Stimulated activated CD4-positive, alpha-beta T cell treated with anti-CD3 and anti-CD28 coated beads, Interleukin-4, amount 100 ng/mL, for 24 hours (primary cell): ENCODE measurements at regions not wholly inside any gene's neighbourhood (a gene's known extent, or its start where the extent isn't known, plus 50 kb on each side); places are given as distances from the start of the nearest gene placed in this dataset.
A peak's percentile ranks its signal among the peaks of the same experiment; 100 is the strongest.

Experiments
- DNase-seq: peaks from one replicate; pipeline ENCODE4 v3.0.0-alpha.2; 2020

- no peak for DNase-seq
Observed at GRCh38 chr9:21565155-21565554, 83.0 kb upstream of the IFNE start.

- DNase-seq, result no peak
Observed at GRCh38 chr9:21567926-21568325, 85.8 kb upstream of the IFNE start.

- DNase-seq, result no peak
Observed at GRCh38 chr9:21568484-21568883, 86.4 kb upstream of the IFNE start.

GRCh38 chr9:21569721-21570120 is 87.6 kb upstream of the IFNE start:
- DNase-seq, result no peak

GRCh38 chr9:21570643-21571275 is 88.6 kb upstream of the IFNE start:
- no peak for DNase-seq

GRCh38 chr9:21574261-21574660 is 92.1 kb upstream of the IFNE start:
- DNase-seq, result no peak

- DNase-seq, result peak; percentile 36
Observed at GRCh38 chr9:21576331-21577189, 94.4 kb upstream of the IFNE start.

GRCh38 chr9:21579247-21579671 is 97.1 kb upstream of the IFNE start:
- peak; percentile 24 for DNase-seq

GRCh38 chr9:21579743-21580142 is 97.6 kb upstream of the IFNE start:
- DNase-seq, result no peak

- DNase-seq, result no peak
Observed at GRCh38 chr9:21580636-21581378, 98.7 kb upstream of the IFNE start.

- DNase-seq, result no peak
Observed at GRCh38 chr9:21583628-21584377, 101.7 kb upstream of the IFNE start.

- DNase-seq, result no peak
Observed at GRCh38 chr9:21584890-21585289, 102.8 kb upstream of the IFNE start.

GRCh38 chr9:21585756-21586752 is 103.9 kb upstream of the IFNE start:
- no peak for DNase-seq

GRCh38 chr9:21589344-21590056 is 107.4 kb upstream of the IFNE start:
- no peak for DNase-seq

GRCh38 chr9:21590058-21590996 is 108.2 kb upstream of the IFNE start:
- no peak for DNase-seq

- peak; percentile 72 for DNase-seq
Observed at GRCh38 chr9:21591221-21592062, 109.3 kb upstream of the IFNE start.

- no peak for DNase-seq
Observed at GRCh38 chr9:21592063-21592338, 109.9 kb upstream of the IFNE start.

- DNase-seq, result no peak
Observed at GRCh38 chr9:21597284-21597683, 115.2 kb upstream of the IFNE start.

GRCh38 chr9:21598749-21599148 is 116.6 kb upstream of the IFNE start:
- DNase-seq, result no peak
